Transverse colon (tissue), 4 donors: ENCODE measurements at regions not wholly inside any gene's neighbourhood (a gene's known extent, or its start where the extent isn't known, plus 50 kb on each side); places are given as distances from the start of the nearest gene placed in this dataset.

Experiments
- DNase-seq: peaks from one replicate; pipeline ENCODE4 v3.0.0-alpha.2; 2019
- H3K27ac ChIP-seq, 4 donors: fragments of 200-600 bp; sonication (generic); 2 replicates each; pipeline ENCODE4 v1.5.1; 2016 to 2018; ENCODE audit warnings: inconsistent platforms in 4 of 4
- H3K27me3 ChIP-seq: fragments of 200-600 bp; sonication (generic); 2 replicates; pipeline ENCODE4 v1.5.1; 2017; ENCODE audit warnings: inconsistent platforms
- H3K36me3 ChIP-seq, 4 donors: fragments of 200-600 bp; sonication (generic); 2 replicates each; pipeline ENCODE4 v1.5.1; 2017 to 2019; ENCODE audit warnings: inconsistent platforms in 4 of 4
- H3K4me1 ChIP-seq, 4 donors: fragments of 200-600 bp; sonication (generic); 2 replicates each; pipeline ENCODE4 v1.5.1; 2017 to 2020; ENCODE audit warnings: inconsistent platforms in 4 of 4
- H3K4me3 ChIP-seq, 4 donors: fragments of 200-600 bp; sonication (generic); 1 replicate in 1 of 4; 2 replicates in 3 of 4; pipeline versions ENCODE4 v1.5.1 to v1.6.1; 2017 to 2019; ENCODE audit warnings: inconsistent platforms in 4 of 4
- H3K9me3 ChIP-seq, 2 donors: fragments of 200-600 bp; sonication (generic); 2 replicates each; pipeline ENCODE4 v1.5.1; 2017 to 2019; ENCODE audit warnings: inconsistent platforms in 2 of 2
- EP300 ChIP-seq: sonication (generic); formaldehyde crosslinking; IDR thresholded peaks from one replicate; pipeline ENCODE4 v1.6.1; 2017; ENCODE audit warnings: antibody characterized with exemption, low read depth
- POLR2A ChIP-seq: fragments of 450-650 bp; IDR thresholded peaks from one replicate; pipeline ENCODE4 v1.6.1; 2016; ENCODE audit warnings: antibody characterized with exemption, mild to moderate bottlenecking, moderate library complexity
- POLR2AphosphoS5 ChIP-seq, 3 donors: sonication (generic); formaldehyde crosslinking; IDR thresholded peaks; one replicate each; pipeline ENCODE4 v1.6.1; 2016; ENCODE audit warnings: antibody characterized with exemption in 3 of 3
- WGBS, 2 donors: methylation state at CpG; one replicate each; pipeline ENCODE4 v1.1.5; 2018; ENCODE audit warnings: low coverage in 1 of 2; 5-methylcytosine and 5-hydroxymethylcytosine counted together
- in situ Hi-C, 4 donors: fragments of 200-750 bp; cut with MboI; loops; one replicate each; pipeline versions ENCODE4 v1.15.0 to v1.15.1; 2017; ENCODE audit warnings: low sequenced_read_pairs in 3 of 4, low pct_ligation_motif_present in 1 of 4, low pct_unique_long_range_greater_than_20kb in 1 of 4
- intact Hi-C: fragments of 100-400 bp; cut with DNase I; formaldehyde crosslinking; loops from one replicate; pipeline ENCODE4 v1.15.1; 2023; ENCODE audit warnings: low total_unique reads
- TF ChIP-seq, protein P1 (sequence below), 5 experiments: fragments of 200-600 bp in 3 of 5; fragments of 450-650 bp in 2 of 5; sonication (generic) in 3 of 5; IDR thresholded peaks; 1 replicate in 2 of 5; 2 replicates in 3 of 5; pipeline ENCODE4 v1.5.1; 2016 to 2017; ENCODE audit warnings: antibody characterized with exemption in 5 of 5, inconsistent platforms in 3 of 5, mild to moderate bottlenecking in 2 of 5, moderate library complexity in 1 of 5

DNA sequence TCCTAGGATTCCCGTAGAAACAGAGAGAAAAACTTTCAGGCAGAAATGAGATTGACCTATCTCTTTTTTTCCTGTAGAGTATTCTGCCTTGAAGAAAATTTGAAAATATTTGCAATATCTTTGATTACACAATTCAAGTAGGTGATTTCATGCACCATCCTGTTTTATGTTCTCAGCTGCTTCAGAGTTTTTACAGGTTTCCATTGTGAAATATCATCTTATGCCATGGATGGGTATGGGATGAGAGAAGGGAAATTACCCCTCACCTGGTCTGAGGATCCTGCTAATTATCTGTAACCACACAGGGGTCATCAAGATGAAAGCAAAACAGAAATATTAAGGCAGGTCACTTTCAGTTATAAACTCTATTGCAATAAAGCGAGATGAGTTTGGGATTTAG lies 264.8 kb downstream of the TXNL1 start:
- intact Hi-C loops: no loop called here
- Histone ChIP-seq H3K9me3 (no peaks in the 10 kb centered on the region), H3K27ac (no peak overlapping the region), H3K27me3 (no peaks in the 10 kb centered on the region), H3K4me1 (no peaks in the 10 kb centered on the region), H3K4me3 (no peak overlapping the region), H3K36me3 (no peaks in the 10 kb centered on the region)
- in situ Hi-C loops: no loop called here
- WGBS, 2 donors: 80 to 83% methylated on average over 2 of the region's 2 CpGs
- DNase-seq: no peak
- TF ChIP-seq EP300: no peak

DNA sequence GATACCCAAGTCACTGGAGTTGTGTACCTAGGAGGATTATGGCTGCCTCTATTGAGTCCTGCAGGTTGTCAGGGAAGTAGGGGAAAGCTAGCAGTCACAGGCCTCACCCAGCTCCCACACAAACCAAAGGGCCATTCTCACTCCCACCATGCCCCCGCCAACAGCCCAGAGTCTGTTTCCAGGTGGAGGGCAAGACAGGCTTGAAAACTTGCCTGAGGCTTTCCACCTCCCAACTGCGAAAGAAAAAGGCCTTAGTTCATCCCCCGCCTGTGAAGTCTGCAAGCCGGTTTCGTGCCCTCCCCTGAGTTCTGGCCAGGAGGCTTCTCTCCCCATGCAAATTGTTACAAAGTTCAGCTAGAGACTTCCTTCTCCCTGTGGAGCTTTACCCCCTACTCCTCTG lies 270.3 kb downstream of the TXNL1 start:
- no peaks in the 10 kb centered on the region for H3K9me3 ChIP-seq
- no peak for DNase-seq
- intact Hi-C loops (no loop called here), in situ Hi-C loops (no loop called here)
- H3K27ac ChIP-seq: no peak overlapping the region
- H3K4me3 ChIP-seq: no peak overlapping the region
- H3K36me3 ChIP-seq: no peaks in the 10 kb centered on the region
- no peaks in the 10 kb centered on the region for H3K4me1 ChIP-seq
- WGBS, 2 donors: 91 to 100% methylated on average over 1 to 5 of the region's 5 CpGs
- TF ChIP-seq POLR2AphosphoS5 (IDR thresholded peaks at IDR 0.05): no peak
- TF ChIP-seq, protein P1, sequence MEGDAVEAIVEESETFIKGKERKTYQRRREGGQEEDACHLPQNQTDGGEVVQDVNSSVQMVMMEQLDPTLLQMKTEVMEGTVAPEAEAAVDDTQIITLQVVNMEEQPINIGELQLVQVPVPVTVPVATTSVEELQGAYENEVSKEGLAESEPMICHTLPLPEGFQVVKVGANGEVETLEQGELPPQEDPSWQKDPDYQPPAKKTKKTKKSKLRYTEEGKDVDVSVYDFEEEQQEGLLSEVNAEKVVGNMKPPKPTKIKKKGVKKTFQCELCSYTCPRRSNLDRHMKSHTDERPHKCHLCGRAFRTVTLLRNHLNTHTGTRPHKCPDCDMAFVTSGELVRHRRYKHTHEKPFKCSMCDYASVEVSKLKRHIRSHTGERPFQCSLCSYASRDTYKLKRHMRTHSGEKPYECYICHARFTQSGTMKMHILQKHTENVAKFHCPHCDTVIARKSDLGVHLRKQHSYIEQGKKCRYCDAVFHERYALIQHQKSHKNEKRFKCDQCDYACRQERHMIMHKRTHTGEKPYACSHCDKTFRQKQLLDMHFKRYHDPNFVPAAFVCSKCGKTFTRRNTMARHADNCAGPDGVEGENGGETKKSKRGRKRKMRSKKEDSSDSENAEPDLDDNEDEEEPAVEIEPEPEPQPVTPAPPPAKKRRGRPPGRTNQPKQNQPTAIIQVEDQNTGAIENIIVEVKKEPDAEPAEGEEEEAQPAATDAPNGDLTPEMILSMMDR (IDR thresholded peaks at IDR 0.05): no peak
- no peak for TF ChIP-seq POLR2A
- no peak for TF ChIP-seq EP300
- H3K27me3 ChIP-seq: no peaks in the 10 kb centered on the region

DNA sequence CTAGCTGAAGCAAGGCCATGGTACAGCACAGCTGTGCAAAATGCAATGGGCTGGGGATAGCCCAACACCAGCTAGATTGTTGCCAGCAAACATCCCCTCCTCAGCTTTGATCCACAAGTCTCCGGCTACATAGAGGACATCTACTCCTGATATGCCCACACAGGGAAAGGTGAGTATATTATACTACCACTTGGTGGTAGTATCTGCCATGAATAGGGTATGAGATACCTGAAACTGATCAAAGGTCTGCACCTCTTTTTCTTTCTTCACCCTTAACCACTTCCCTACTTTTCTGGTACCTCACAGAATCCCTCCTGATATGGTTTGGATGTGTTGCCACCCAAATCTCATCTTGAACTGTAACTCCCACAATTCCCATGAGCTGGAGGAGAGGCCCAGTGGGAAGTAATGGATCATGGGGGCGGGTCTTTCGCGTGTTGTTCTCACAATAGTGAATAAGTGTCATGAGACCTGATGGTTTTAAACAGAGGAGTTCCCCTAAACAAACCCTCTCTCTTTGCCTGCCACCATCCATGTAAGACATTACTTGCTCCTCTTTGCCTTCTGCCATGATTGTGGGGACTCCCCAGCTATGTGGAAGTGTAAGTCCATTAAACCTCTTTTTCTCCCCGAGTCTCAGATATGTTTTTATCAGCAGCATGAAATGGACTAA lies 279.6 kb downstream of the TXNL1 start:
- Histone ChIP-seq H3K27ac (no peak overlapping the region), H3K4me1 (no peaks in the 10 kb centered on the region), H3K27me3 (no peaks in the 10 kb centered on the region), H3K9me3 (peaks cover 0 to 6% of the 10 kb centered on the region in 2 donors), H3K4me3 (no peak overlapping the region), H3K36me3 (no peaks in the 10 kb centered on the region)
- WGBS, 2 donors: 88 to 95% methylated on average over 2 to 5 of the region's 5 CpGs
- no peak for DNase-seq
- intact Hi-C loops (no loop called here), in situ Hi-C loops (no loop called here)
- no peak for TF ChIP-seq POLR2AphosphoS5 (IDR thresholded peaks at IDR 0.05)
- no peak for TF ChIP-seq POLR2A
- no peak for TF ChIP-seq EP300
- TF ChIP-seq, protein P1 (IDR thresholded peaks at IDR 0.05): no peak

DNA sequence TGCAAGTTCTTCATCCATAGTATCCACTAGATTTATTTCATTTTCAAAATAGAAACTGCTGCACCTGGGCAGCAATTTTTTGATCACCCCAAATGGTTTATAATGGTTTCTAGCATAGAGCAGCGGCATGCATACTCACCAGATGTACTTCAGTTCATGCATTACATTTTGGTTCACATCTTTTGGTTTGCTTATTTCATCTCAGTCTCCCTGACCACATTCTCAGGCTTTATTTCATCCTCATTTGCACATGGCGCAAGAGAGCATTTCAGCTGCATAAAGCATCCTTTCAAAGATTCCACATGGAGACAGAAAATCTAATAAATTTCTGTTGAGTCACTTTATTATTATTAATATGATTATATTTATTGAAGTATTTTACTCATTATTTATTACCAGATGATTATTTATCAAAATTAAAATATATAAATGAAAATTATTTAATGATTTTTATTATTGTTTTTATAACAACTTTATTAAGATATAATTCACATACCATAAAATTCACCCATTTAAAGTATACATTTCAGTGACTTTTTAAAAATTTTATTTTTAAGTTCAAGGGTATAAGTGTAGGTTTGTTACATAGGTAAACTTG lies 284.6 kb downstream of the TXNL1 start:
- TF ChIP-seq EP300: no peak
- TF ChIP-seq POLR2A: no peak
- TF ChIP-seq, protein P1 (IDR thresholded peaks at IDR 0.05): no peak
- no peak for TF ChIP-seq POLR2AphosphoS5 (IDR thresholded peaks at IDR 0.05)
- Histone ChIP-seq H3K36me3 (no peaks in the 10 kb centered on the region), H3K9me3 (no peaks in the 10 kb centered on the region), H3K27me3 (no peaks in the 10 kb centered on the region), H3K27ac (no peak overlapping the region), H3K4me3 (no peak overlapping the region), H3K4me1 (no peaks in the 10 kb centered on the region)
- intact Hi-C loops: no loop called here
- in situ Hi-C loops: no loop called here
- DNase-seq: no peak
- 86 to 95% methylated on average over 2 of the region's 2 CpGs for WGBS, 2 donors
